Vagina (tissue), 2 donors: ENCODE measurements at regions not wholly inside any gene's neighbourhood (a gene's known extent, or its start where the extent isn't known, plus 50 kb on each side); places are given as distances from the start of the nearest gene placed in this dataset.

ENCODE experiments used
- DNase-seq, 2 donors: peaks; one replicate each; pipeline ENCODE4 v3.0.0-alpha.2; 2017; ENCODE audit errors: extremely low spot score in 2 of 2
- H3K27ac ChIP-seq: fragments of 200-600 bp; sonication (generic); one replicate; pipeline ENCODE4 v1.5.1; 2019
- H3K27me3 ChIP-seq: fragments of 200-600 bp; sonication (generic); one replicate; pipeline ENCODE4 v1.5.1; 2019
- H3K36me3 ChIP-seq, 2 donors: fragments of 200-600 bp; sonication (generic); one replicate each; pipeline ENCODE4 v1.5.1; 2017 to 2019
- H3K4me1 ChIP-seq: fragments of 200-600 bp; sonication (generic); one replicate; pipeline ENCODE4 v1.5.1; 2019
- H3K4me3 ChIP-seq, 2 donors: fragments of 200-600 bp; sonication (generic); 1 replicate in 1 of 2; 2 replicates in 1 of 2; pipeline ENCODE4 v1.5.1; 2016 to 2019
- H3K9me3 ChIP-seq: fragments of 200-600 bp; sonication (generic); one replicate; pipeline ENCODE4 v1.5.1; 2019
- POLR2A ChIP-seq, 2 donors: fragments of 450-650 bp; IDR thresholded peaks; one replicate each; pipeline ENCODE4 v1.6.1; 2017; ENCODE audit warnings: antibody characterized with exemption in 2 of 2, mild to moderate bottlenecking in 2 of 2, moderate library complexity in 2 of 2
- POLR2AphosphoS5 ChIP-seq, 2 donors: sonication (generic); formaldehyde crosslinking; IDR thresholded peaks; one replicate each; pipeline ENCODE4 v1.9.0; 2017; ENCODE audit warnings: antibody characterized with exemption in 2 of 2, mild to moderate bottlenecking in 2 of 2, low read depth in 1 of 2; ENCODE audit not compliant: insufficient read depth in 1 of 2
- intact Hi-C: fragments of 100-400 bp; cut with DNase I; formaldehyde crosslinking; loops from one replicate; pipeline ENCODE4 v1.15.1; 2023
- TF ChIP-seq, protein P1 (sequence below), 3 experiments: fragments of 450-650 bp in 2 of 3; fragments of 200-600 bp in 1 of 3; sonication (generic) in 1 of 3; IDR thresholded peaks; one replicate each; pipeline ENCODE4 v1.5.1; 2017 to 2019; ENCODE audit warnings: antibody characterized with exemption in 3 of 3, mild to moderate bottlenecking in 2 of 3, moderate library complexity in 2 of 3

DNA sequence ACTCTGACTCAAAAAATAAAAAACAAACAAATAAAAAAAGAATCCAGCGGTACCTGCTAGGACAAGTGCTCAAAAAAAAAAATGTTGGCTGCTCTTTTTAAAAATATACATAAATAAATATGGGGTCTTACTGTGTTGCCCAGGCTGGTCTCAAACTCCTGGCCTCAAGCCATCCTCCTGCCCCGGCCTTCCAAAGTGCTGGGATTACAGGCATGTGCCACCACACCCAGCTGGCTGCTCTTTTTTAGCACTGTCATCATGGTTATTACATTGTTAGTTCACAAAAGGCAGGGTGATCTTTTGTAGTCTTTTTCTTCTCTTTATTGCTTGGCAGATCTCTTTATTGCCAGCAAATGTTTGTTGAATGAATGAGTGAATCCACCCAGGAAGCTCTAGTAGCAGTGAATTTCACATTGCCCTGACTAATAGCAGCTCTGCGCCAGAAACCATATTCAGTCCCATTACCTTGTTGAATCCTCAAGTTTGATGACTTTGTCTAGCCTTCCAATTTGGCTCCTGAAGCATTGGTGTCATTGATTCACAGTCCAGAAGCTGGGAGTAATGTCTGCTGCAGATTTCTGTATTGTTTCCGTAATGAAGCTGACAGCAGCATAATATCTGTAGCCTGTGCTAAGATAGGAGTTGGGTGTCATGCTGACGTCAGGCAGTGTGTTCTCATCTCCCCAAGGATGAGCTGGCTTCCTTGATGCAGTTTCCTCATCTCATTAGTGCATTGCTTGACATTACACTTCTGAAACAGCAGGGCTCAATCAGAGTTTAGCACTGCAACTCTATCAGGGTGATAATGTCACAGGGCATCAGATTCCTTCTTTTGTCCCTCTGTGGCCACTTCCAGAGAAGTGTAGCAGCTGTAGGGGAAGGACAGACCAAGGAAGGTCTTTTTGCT is 84.9 kb upstream of the TGM3 start:
- no peaks in the 10 kb centered on the region for H3K36me3 ChIP-seq
- intact Hi-C loops = no loop called here
- no peaks in the 10 kb centered on the region for H3K27me3 ChIP-seq

DNA sequence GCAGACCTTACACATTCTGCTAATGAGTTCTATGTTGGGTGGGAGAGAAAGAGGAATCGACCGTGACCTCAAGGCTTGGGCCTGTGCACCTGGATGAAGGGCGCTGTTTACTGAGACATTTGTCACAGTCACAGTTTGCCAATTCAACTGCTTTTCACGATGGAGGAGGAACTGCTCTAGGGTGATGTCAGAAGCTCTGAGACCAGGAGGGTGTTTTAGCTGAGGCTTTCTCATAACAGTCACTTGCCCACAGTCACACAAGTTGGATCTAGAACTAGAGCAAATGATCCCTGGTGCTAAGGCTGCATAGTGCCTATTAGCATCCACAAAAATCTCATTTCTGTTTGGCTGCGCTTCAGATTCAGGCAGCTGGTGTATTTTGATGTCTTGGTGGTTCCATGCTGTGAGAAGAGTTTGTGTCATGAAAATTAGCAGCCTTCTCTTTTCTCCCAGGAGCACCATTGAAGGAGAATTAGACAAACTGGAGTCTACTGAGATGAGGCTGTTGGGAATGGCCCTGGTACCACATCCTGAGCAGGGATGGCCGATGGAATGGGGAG is 83.3 kb upstream of the TGM3 start:
- Histone ChIP-seq H3K4me3 (no peak overlapping the region), H3K27me3 (no peaks in the 10 kb centered on the region), H3K36me3 (no peaks in the 10 kb centered on the region), H3K4me1 (peaks cover 5% of the 10 kb centered on the region), H3K9me3 (no peaks in the 10 kb centered on the region), H3K27ac (no peak overlapping the region)
- TF ChIP-seq, protein P1, sequence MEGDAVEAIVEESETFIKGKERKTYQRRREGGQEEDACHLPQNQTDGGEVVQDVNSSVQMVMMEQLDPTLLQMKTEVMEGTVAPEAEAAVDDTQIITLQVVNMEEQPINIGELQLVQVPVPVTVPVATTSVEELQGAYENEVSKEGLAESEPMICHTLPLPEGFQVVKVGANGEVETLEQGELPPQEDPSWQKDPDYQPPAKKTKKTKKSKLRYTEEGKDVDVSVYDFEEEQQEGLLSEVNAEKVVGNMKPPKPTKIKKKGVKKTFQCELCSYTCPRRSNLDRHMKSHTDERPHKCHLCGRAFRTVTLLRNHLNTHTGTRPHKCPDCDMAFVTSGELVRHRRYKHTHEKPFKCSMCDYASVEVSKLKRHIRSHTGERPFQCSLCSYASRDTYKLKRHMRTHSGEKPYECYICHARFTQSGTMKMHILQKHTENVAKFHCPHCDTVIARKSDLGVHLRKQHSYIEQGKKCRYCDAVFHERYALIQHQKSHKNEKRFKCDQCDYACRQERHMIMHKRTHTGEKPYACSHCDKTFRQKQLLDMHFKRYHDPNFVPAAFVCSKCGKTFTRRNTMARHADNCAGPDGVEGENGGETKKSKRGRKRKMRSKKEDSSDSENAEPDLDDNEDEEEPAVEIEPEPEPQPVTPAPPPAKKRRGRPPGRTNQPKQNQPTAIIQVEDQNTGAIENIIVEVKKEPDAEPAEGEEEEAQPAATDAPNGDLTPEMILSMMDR (IDR thresholded peaks at IDR 0.05) = no peak
- no peak for TF ChIP-seq POLR2A (IDR thresholded peaks at IDR 0.05)
- TF ChIP-seq POLR2AphosphoS5 (IDR thresholded peaks at IDR 0.05; ENCODE audit: insufficient read depth in 1 of 2, low read depth in 1 of 2) = no peak
- no peak for DNase-seq
- intact Hi-C loops = no loop called here

More for the DNA sequence above, 84.9 kb upstream of the TGM3 start:
- Histone ChIP-seq H3K27ac (no peak overlapping the region), H3K4me3 (no peak overlapping the region), H3K4me1 (peaks cover 14% of the 10 kb centered on the region), H3K9me3 (no peaks in the 10 kb centered on the region)
- no peak for DNase-seq
- TF ChIP-seq, protein P1 (IDR thresholded peaks at IDR 0.05) = no peak
- TF ChIP-seq POLR2A (IDR thresholded peaks at IDR 0.05) (no peak), POLR2AphosphoS5 (IDR thresholded peaks at IDR 0.05; ENCODE audit: insufficient read depth in 1 of 2, low read depth in 1 of 2) (no peak)

DNA sequence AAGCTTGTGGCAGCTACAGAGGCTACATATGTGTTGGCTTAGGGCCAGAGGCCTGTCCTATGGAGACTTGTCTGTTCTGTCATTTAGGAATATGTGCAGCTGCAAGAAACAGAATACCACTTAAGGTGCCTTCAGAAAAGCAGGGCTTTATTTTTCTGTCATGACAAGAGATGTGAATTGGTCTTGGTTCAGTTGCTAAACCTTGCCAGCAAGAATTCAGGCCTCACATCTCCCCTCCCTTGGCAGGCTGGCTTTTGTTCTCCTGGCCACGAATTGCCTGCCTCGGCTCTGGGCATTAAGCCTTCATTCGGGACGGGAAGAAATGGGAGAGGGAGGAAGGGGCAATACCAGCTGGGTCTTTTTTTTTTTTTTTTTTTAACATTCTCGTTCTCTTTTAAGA is 82.4 kb upstream of the TGM3 start:
- Histone ChIP-seq H3K4me3 (no peak overlapping the region), H3K27ac (no peak overlapping the region), H3K36me3 (no peaks in the 10 kb centered on the region), H3K27me3 (no peaks in the 10 kb centered on the region), H3K4me1 (no peaks in the 10 kb centered on the region), H3K9me3 (no peaks in the 10 kb centered on the region)
- intact Hi-C loops = no loop called here
- no peak for DNase-seq
- TF ChIP-seq POLR2AphosphoS5 (IDR thresholded peaks at IDR 0.05; ENCODE audit: insufficient read depth in 1 of 2, low read depth in 1 of 2) (no peak), POLR2A (IDR thresholded peaks at IDR 0.05) (no peak)
- TF ChIP-seq, protein P1 (IDR thresholded peaks at IDR 0.05) = no peak

DNA sequence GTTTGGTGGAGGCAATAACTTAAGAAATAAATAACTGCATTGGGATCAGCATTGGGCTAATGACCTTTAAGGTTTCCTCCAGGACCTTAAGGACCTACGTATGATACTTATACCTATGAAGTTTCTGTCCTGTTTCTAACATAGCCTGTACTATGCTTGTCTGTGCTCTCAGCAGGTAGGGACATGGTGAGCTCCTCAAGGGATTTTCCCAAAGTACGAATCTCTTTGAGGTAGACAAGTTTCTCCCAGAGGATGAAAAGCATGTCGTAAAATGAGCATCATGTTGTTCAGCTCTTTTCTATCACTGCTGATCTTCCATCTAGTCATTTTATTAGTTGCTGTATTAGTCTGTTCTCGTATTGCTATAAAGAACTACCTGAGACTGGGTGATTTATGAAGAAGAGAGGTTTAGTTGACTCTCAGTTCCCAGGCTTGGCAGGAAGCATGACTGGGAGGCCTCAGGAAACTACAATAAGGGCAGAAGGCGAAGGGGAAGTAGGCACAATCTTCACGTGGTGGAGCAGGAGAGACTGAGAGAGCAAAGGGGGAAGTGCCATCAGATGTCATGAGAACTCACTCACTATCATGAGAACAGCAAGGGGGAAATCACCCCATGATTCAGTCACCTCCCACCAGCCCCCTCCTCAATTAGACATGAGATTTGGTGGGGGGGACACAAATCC is 77.8 kb upstream of the TGM3 start:
- TF ChIP-seq POLR2A (IDR thresholded peaks at IDR 0.05) = no peak
- no peak for TF ChIP-seq POLR2AphosphoS5 (IDR thresholded peaks at IDR 0.05; ENCODE audit: insufficient read depth in 1 of 2, low read depth in 1 of 2)
- TF ChIP-seq, protein P1 (IDR thresholded peaks at IDR 0.05) = no peak
- intact Hi-C loops = no loop called here
- no peak for DNase-seq
- Histone ChIP-seq H3K4me3 (no peak overlapping the region), H3K4me1 (no peaks in the 10 kb centered on the region), H3K9me3 (no peaks in the 10 kb centered on the region), H3K36me3 (no peaks in the 10 kb centered on the region), H3K27ac (no peak overlapping the region), H3K27me3 (no peaks in the 10 kb centered on the region)
